ENCODE measurements at regions not wholly inside any gene's neighbourhood (a gene's known extent, or its start where the extent isn't known, plus 50 kb on each side); places are given as distances from the start of the nearest gene placed in this dataset.

GRCh38 chr12:107267604-107268003 is 174.3 kb upstream of the CRY1 start:
- in situ Hi-C loops (cut with HindIII; ENCODE audit: low sequenced_read_pairs): no loop called here

DNA sequence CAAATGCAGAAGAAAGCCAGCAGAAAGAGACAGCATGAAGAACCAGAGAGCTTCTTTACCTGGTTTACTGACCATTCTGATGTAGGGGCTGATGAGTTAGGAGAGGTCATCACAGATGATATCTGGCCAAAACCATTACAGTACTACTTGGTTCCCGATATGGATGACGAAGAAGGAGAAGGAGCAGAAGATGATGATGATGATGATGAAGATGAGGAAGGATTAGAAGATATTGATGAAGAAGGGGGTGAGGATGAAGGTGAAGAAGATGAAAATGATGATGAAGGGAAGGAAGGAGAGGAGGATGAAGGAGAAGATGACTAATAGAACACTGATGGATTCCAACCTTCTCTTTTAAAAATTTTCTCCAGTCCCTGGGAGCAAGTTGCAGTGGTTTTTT is 178.2 kb upstream of the CRY1 start:
- in situ Hi-C loops (cut with HindIII; ENCODE audit: low sequenced_read_pairs): no loop called here

DNA sequence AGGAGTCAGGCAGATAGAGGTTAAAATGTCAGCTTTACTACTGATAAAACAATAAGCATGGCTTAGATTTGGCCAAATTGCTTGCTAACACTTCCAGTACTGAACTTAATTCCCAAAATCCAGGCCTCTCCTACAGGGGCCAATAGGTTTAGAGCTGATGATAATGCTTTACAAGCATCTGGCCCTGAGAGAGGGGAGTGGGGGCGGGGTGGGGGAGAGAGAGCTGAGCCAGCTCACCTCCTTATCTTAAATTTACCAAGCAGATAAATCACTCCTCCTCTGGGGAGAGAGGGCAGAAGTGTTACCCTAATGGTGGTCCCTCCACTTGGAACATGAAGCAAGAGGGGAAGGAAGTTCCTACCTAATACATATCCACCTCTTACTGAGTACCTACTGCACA is 182.2 kb upstream of the CRY1 start:
- in situ Hi-C loops (cut with HindIII; ENCODE audit: low sequenced_read_pairs): no loop called here

DNA sequence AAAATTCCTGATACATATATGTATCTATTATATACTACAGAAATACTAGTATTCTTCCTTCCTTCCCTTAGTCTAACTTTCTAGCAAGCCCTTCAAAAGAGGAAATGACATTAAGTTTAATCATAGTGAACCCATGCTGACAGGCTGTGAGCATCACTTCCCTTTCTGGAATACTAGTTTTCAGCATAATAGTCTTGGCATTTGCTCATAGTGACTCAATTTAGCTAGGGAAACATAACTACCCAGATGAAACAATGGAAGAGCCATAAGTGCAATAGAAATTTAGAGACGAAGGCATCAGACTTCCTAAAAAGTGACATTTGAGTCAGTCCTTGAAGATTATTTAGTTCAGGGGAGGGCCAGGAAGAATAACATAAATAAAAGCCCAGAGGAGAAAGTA is 184.5 kb upstream of the CRY1 start:
- in situ Hi-C loops (cut with HindIII; ENCODE audit: low sequenced_read_pairs): no loop called here

DNA sequence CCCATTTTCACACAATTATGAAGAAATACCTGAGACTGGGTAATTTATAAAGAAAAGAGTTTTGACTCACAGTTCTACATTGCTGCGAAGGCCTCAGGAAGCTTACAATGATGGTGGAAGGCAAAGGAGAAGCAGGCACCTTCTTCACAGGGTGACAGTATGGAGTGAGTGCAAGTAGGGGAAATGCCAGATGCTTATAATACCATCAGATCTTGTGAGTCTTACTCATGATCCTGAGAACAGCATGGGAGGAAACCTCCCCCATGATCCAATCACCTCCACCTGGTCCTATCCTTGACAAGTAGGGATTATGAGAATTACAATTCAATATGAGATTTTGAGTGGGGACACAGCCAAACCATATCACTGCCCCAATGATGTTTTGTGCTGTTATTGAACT is 189.3 kb upstream of the CRY1 start:
- in situ Hi-C loops (cut with HindIII; ENCODE audit: low sequenced_read_pairs): no loop called here

- in situ Hi-C loops (cut with HindIII; ENCODE audit: low sequenced_read_pairs): no loop called here
These were observed 190.3 kb upstream of the CRY1 start for GRCh38 chr12:107283652-107284051.

DNA sequence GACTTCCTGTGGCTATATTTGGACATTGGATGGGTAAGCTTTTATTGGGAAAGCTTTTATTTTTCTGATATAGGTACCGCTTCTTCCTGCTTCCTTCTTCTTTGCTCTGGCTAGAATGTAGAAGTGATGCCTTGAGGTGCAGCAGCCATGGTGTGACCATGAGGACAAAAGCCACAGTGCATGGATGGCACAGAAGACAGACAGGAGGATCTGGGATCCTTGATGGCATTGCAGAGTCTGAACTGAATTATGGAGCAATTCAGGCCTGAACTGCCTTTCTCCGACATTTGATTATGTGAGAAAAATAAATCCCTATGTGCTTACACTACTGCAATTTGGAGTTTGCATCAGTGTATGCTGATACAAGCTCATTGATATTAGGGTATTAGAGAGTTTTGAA is 191.3 kb upstream of the CRY1 start:
- in situ Hi-C loops (cut with HindIII; ENCODE audit: low sequenced_read_pairs): no loop called here

- in situ Hi-C loops (cut with HindIII; ENCODE audit: low sequenced_read_pairs): no loop called here
These were observed 194.4 kb upstream of the CRY1 start for GRCh38 chr12:107287436-107288413.

- in situ Hi-C loops (cut with HindIII; ENCODE audit: low sequenced_read_pairs): no loop called here
These were observed 195.2 kb upstream of the CRY1 start for GRCh38 chr12:107288414-107289127.

GRCh38 chr12:107291018-107291417 is 197.7 kb upstream of the CRY1 start:
- in situ Hi-C loops (cut with HindIII; ENCODE audit: low sequenced_read_pairs): no loop called here

DNA sequence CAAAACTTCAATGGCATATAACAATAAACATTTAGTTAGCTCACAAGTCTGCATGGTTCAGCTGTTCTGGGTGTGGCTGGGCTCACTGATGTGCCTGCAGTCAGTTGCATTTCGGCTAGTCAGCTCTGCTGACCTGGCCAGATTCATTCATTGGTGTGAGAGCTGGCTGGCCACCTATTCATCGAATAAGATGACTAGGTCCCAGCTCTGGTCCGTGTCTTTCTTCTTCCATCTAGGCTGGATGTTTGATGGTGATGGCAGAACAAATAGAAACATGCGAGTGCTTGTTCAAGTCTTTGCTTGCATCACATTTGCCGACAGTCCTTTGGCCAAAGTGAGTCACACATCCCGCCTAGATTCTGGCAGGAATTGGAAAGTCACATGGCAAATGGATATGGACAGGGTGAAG is 203.3 kb upstream of the CRY1 start:
- in situ Hi-C loops (cut with HindIII; ENCODE audit: low sequenced_read_pairs): no loop called here

GRCh38 chr12:107302649-107303341 is 209.4 kb upstream of the CRY1 start:
- in situ Hi-C loops (cut with HindIII; ENCODE audit: low sequenced_read_pairs): loop anchor here (5.0 to 25.0 kb wide), 2 partner anchors 35 to 310 kb away; no protein-coding TSS in a partner anchor

DNA sequence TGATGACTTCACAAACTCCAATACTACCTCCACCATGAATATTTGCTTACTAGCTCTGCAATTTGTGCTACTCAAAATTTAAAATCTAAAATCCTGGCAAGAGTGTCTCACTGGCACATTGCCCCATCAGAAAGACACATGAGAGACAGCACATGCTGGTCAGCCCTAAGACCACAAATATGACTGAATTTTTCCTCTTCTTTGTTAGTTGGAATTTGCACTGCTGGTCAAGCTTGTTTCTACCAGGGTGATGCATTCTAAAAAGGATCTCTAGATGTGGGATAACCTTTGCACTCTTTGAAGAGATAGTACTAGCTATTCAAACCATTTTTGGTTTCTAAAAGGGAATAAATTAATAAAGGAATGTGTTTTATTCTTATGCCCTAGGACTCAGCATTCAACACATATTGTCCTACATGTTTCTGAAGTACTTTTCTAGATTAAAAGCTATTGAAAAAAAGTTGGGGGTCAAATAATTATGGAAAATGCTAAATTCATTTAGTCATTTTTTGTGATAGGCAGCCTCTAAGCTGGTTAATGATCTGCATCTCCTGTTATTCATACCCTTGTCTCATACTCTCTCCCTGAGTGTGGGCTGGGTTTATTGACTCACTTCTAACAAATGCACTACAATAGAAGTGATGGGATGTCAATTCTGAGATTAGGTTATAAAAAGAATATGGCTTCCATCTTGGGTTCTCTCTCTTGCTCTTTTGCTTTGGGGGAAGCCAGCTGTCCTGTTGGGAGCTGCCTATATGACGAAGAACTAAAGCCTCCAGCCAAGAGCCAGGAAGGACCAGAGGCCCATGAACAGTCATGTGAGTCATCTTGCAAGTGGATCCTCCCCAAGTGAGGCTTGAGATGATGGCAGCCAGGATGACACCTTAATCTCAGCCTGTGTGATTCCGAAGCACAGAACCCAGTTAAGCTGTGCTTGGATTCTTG is 211.5 kb upstream of the CRY1 start:
- in situ Hi-C loops (cut with HindIII; ENCODE audit: low sequenced_read_pairs): loop anchor here (5.0 to 25.0 kb wide), 2 partner anchors 32 to 307 kb away; no protein-coding TSS in a partner anchor

GRCh38 chr12:107306141-107306659 is 212.9 kb upstream of the CRY1 start:
- in situ Hi-C loops (cut with HindIII; ENCODE audit: low sequenced_read_pairs): loop anchor here (25.0 kb wide), 1 partner anchor 306 kb away; no protein-coding TSS in a partner anchor

- in situ Hi-C loops (cut with HindIII; ENCODE audit: low sequenced_read_pairs): loop anchor here (25.0 kb wide), 1 partner anchor 304 kb away; no protein-coding TSS in a partner anchor
These were observed 215.0 kb upstream of the CRY1 start for GRCh38 chr12:107308310-107308709.

DNA sequence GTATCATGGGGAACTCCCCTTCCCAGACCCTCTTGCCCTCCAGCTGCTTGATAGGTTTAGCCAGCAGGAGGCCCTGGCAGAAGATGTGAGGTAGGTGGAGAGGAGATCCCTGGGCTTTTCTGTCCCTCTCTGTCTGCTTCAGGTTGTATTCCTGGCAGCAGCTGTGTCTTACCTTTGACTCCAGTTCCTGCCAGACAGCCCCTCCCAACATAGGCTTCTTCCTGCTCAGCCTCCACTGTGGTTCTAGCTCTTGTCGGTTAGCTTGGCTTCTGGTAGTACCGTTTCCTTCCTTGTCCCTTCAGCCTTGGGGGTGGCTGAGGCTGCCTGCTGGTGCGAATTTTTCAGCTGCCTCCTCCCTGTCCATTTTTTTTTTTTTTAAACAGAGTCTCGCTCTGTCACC is 215.7 kb upstream of the CRY1 start:
- in situ Hi-C loops (cut with HindIII; ENCODE audit: low sequenced_read_pairs): loop anchor here (25.0 kb wide), 1 partner anchor 303 kb away; no protein-coding TSS in a partner anchor

DNA sequence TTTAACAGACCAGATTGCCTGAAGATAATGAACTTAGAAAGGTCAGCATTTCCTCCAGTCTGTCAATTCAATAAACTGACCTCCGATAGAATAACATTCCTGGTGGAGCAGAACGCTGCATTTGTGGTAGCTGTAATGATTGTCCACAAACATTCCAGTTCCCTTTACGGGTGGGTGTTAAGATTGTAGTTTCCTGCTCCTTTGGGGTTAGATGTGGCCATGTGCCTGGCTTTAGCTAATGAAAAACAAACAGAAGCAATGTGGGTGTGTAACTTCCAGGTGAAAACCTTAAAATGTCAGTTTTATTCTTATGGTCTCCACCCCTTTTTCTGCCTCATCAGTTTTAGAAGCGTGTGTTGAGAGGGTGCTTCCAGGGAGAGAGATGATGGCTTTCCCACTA is 217.3 kb upstream of the CRY1 start:
- in situ Hi-C loops (cut with HindIII; ENCODE audit: low sequenced_read_pairs): loop anchor here (25.0 kb wide), 1 partner anchor 302 kb away; no protein-coding TSS in a partner anchor

- in situ Hi-C loops (cut with HindIII; ENCODE audit: low sequenced_read_pairs): loop anchor here (25.0 kb wide), 1 partner anchor 301 kb away; no protein-coding TSS in a partner anchor
These were observed 218.3 kb upstream of the CRY1 start for GRCh38 chr12:107311682-107312081.

DNA sequence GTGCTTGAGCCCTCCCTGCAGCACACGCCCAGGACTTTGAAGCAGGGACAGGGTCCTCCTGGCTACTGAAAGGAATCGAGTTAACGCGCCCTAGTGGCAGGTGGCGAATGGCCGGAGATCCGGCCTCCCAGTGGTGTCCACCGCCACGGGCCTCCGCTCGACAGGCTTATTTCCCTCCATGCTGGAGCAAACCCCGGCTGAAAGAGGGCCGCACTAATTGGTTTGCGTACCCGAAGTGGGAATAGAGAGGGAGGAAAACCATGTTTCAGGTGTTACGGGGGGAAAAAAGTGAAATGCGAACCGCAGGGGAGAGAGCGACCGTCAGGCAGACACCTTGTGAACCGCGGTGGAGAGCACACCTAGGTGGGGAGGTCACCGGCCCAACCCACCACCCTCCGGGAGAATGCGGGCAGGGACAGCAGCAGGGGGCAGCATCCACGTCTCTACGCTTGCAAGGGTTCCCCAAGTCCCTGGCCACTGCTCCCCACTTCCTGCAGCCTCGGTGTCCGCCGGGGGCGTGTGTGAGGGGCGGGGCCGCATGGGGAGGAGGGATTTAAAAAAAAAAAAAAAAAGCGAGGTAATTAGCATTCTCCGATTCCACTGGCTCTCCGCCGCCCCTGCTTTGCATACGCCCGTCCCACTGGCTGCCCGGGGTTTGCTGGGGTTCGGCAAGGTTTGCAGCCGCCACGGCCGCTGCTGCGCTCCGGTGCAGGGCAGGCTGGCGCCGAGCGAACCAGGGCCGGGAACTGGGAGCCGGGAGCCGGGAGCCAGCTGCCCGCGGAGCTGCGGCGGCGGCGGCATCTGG is 224.6 kb upstream of the CRY1 start:
- in situ Hi-C loops (cut with HindIII; ENCODE audit: low sequenced_read_pairs): loop anchor here (25.0 kb wide), 1 partner anchor 294 kb away; no protein-coding TSS in a partner anchor

Data from endothelial cell of hepatic sinusoid (primary cell).